Choroid plexus epithelial cell (primary cell): ENCODE measurements at regions not wholly inside any gene's neighbourhood (a gene's known extent, or its start where the extent isn't known, plus 50 kb on each side); places are given as distances from the start of the nearest gene placed in this dataset.

ENCODE experiments used
- DNase-seq: peaks from one replicate; pipeline ENCODE4 v3.0.0-alpha.2; 2010; ENCODE audit warnings: low read depth
- H3K4me3 ChIP-seq: 2 replicates; pipeline ENCODE4 v1.5.1; 2011; ENCODE audit warnings: low read depth, mild to moderate bottlenecking, control low read depth, low read length, moderate library complexity
- TF ChIP-seq, protein P1 (sequence below): conservative IDR thresholded peaks from 2 replicates; pipeline ENCODE4 v1.5.1; 2011; ENCODE audit warnings: low read depth, mild to moderate bottlenecking, control low read depth, inconsistent platforms, low read length, moderate library complexity

DNA sequence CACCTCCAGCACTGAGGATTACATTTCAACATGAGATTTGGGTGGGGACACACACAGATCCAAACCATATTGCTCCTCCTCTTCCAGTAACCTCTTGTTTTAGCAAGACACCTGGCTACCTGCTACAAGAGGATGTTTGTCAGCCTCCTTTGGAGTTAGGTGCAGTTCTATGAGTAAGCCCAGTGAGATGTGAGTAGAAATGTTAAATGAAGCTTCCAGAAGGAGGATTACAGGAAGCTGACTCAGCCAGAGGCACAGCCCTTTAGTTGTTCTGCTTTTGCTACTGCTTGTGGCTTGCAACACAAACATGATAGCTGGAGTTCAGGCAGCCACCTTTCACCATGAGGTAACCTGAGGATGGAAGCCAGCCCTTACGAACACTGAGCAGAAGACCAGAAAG is 382.7 kb upstream of the RNF32 start:
- TF ChIP-seq, protein P1, sequence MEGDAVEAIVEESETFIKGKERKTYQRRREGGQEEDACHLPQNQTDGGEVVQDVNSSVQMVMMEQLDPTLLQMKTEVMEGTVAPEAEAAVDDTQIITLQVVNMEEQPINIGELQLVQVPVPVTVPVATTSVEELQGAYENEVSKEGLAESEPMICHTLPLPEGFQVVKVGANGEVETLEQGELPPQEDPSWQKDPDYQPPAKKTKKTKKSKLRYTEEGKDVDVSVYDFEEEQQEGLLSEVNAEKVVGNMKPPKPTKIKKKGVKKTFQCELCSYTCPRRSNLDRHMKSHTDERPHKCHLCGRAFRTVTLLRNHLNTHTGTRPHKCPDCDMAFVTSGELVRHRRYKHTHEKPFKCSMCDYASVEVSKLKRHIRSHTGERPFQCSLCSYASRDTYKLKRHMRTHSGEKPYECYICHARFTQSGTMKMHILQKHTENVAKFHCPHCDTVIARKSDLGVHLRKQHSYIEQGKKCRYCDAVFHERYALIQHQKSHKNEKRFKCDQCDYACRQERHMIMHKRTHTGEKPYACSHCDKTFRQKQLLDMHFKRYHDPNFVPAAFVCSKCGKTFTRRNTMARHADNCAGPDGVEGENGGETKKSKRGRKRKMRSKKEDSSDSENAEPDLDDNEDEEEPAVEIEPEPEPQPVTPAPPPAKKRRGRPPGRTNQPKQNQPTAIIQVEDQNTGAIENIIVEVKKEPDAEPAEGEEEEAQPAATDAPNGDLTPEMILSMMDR: no peak
- H3K4me3 ChIP-seq: no peak overlapping the region
- no peak for DNase-seq

DNA sequence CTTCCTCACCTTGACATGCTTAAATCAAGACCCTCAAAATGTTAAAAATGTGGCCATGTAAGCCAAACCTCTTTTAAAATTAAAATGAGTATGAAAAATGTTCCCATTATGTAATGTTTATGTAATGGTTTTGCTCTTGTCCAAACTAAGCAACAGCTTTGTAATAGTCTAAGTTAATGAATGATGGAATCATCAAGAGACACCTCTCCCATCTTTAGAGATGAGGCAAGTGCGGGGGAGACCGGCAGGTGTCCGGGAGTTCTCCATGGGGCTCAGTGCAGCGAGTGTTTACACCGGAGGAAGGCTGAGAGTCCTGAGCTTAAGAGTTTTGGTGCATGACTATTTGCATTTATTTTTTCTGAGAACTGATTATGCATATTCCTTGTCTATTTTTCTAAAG is 384.9 kb upstream of the RNF32 start:
- TF ChIP-seq, protein P1: no peak
- H3K4me3 ChIP-seq: no peak overlapping the region
- DNase-seq: no peak

DNA sequence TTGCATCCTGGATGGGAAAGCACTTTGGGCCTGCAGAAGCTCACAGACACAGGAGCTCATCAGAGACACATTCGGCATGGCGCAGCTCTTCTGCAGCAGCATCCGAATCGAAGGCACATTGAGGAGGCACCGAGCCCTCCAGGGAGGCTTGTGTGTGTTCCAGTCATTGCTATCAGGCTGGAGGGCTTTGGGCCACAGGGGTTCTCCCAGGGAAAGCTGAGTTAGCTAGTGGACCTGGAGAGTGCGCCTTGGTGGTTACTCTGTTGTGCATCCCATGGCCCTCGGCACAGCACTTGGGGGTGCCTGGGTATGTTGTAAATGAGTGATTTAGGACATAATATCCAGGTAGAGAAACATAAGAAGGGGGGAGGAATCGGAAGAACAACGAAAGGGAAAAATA is 388.7 kb upstream of the RNF32 start:
- no peak for DNase-seq
- no peak overlapping the region for H3K4me3 ChIP-seq
- TF ChIP-seq, protein P1: no peak

DNA sequence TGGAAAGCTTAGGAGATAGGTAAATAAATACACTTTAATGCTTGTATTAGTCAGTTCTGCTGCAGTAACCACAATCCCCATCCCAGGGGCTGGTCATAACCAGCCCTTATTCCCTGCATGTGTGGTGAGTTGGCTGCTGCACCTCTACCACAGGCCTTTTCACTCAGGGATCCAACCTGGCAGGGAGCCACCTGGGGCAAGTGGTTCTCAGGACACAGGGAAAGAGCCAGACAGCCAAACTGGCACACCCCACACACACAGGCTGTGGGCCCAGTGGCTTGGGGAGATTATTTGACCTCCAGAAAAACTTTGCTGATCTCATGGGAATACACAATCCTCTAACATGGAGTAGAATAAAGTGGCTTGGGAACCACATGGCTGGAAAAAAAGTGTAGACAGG is 400.0 kb upstream of the RNF32 start:
- TF ChIP-seq, protein P1: no peak
- H3K4me3 ChIP-seq: no peak overlapping the region
- DNase-seq: no peak

DNA sequence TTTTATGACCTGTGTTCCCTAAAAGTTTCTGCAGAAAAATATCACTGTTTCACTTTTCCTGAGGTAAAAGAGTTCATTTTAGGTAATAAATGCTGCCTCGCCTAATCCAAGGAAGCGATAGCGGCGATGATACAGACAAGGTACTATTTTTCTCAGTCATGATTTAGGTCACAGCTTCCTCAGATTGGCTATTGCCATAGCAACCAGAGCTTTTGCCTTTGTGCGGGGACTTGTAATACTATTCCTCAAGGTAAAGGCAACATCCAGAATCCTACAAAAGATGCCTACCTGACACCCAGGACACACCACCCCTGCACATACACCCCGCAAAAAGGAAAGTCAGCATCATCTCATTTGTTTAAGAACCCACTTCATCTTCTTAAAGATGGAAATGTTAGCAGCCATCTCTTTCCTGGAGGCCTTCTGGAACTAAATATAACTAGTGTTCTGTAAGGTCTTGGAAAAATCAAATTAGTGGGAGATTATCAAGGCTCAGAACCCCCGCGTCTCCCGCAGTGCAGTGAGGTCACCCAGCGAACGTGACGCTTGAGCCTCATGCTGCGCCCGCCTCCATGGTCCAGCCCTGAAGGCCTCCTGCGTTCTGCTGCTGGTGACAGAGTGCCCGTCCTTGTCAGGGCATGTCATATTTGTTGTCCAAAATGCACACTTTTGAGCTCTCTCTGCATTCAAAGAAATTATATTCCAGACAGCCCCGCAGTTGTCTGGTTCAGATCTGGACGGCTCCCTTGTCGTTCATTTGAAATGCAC is 402.0 kb upstream of the RNF32 start:
- no peak for DNase-seq
- TF ChIP-seq, protein P1: no peak
- H3K4me3 ChIP-seq: no peak overlapping the region

DNA sequence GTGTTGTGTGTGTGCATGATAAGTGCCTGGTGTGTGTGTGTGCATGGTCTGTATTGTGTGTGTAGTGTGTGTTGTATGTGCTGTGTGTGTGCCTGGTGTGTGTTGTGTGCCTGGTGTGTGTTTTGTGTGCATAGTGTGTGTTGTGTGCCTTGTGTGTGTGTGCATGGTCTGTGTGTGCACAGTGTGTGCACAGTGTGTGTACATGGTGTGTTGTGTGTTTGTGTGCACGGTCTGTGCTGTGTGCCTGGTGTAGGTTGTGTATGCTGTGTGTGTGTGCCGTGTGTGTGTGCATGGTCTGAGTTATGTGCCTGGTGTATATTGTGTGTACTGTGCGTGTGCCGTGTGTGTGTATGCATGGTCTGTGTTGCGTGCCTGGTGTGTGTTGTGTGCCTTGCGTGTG is 403.0 kb upstream of the RNF32 start:
- DNase-seq: no peak
- TF ChIP-seq, protein P1: no peak

DNA sequence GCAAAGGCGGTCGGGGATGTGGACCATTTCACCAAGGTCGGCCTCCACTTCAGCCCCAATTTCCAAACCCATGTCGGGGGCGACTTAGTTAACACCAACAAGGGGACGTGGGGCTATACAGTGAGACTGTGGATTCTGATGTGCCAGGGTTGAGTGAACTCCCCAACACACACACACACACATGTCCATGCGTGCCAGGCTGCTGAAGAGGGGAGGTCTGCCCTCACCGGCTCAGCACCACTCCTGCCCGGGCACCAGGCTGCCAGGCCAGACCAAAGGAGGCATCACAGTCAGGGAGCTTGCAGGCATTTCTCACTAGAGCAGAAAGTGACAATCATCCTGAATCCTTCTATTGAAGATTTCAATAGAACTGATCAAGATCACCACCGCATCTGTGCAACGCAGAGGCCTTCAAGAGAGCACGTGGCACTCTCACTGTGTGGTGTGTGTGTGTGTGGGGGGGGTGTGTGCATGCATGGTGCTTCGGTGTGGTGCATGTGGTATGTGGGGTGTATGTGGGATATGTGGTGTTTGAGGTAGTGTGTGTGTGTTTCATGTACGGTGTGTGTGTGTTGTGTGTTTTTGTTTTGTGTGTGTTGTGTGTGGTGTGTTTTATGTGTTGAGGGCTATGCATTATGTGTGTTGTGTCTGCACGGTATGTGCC is 403.5 kb upstream of the RNF32 start:
- H3K4me3 ChIP-seq: no peak overlapping the region
- TF ChIP-seq, protein P1: no peak
- DNase-seq: no peak

More for the DNA sequence above, 403.0 kb upstream of the RNF32 start:
- H3K4me3 ChIP-seq: no peak overlapping the region
